PC-3 (cell line): ENCODE measurements at regions not wholly inside any gene's neighbourhood (a gene's known extent, or its start where the extent isn't known, plus 50 kb on each side); places are given as distances from the start of the nearest gene placed in this dataset.

Experiments used
- ATAC-seq: fragments of 200-7000 bp; cut with Tn5 transposase; 2 replicates; pipeline ENCODE4 v1.9.1; 2020; ENCODE audit warnings: mild to moderate bottlenecking, moderate library complexity
- BruUV-seq: library from RNA; stranded (reverse); fragments of 400-500 nt; replicated peaks from 2 replicates; lab custom pipeline; 2021; lab: Mats Ljungman, UMichigan
- CTCF ChIA-PET: fragments of 300-600 bp; sonication (Branson Sonifier 250); formaldehyde crosslinking; loops from one replicate; lab custom pipeline; 2022; ENCODE audit warnings: antibody characterized with exemption; lab: Charles Lee
- POLR2A ChIA-PET: fragments of 300-600 bp; sonication (Branson Sonifier 250); formaldehyde crosslinking; loops from one replicate; lab custom pipeline; 2022; ENCODE audit warnings: antibody characterized with exemption; ENCODE audit not compliant: unreplicated experiment; lab: Charles Lee
- DNase-seq: peaks from one replicate; pipeline ENCODE4 v3.0.0-alpha.2; 2015
- H2AFZ ChIP-seq: fragments of 300-600 bp; sonication (generic); 2 replicates; pipeline ENCODE4 v1.6.0; 2016; ENCODE audit warnings: antibody characterized with exemption, low read length
- H3F3A ChIP-seq: fragments of 300-600 bp; sonication (generic); one replicate; pipeline ENCODE4 v1.6.0; 2017; ENCODE audit warnings: antibody characterized with exemption, low read length, control low read depth, mild to moderate bottlenecking; ENCODE audit not compliant: unreplicated experiment
- H3K27ac ChIP-seq: fragments of 300-600 bp; sonication (generic); 2 replicates; pipeline ENCODE4 v1.5.1; 2016; ENCODE audit warnings: mild to moderate bottlenecking, low read length
- H3K27me3 ChIP-seq: fragments of 300-600 bp; sonication (generic); 2 replicates; pipeline ENCODE4 v1.6.1; 2016; ENCODE audit warnings: low read length, mixed read lengths
- H3K36me3 ChIP-seq: fragments of 300-600 bp; sonication (generic); 2 replicates; pipeline ENCODE4 v1.6.1; 2016; ENCODE audit warnings: low read depth, mixed run types, low read length, mixed read lengths
- H3K4me1 ChIP-seq: fragments of 300-600 bp; sonication (generic); 2 replicates; pipeline ENCODE4 v1.5.1; 2016; ENCODE audit warnings: low read length; ENCODE audit not compliant: insufficient read depth
- H3K4me2 ChIP-seq: fragments of 300-600 bp; sonication (generic); 2 replicates; pipeline ENCODE4 v1.6.0; 2016; ENCODE audit warnings: low read length
- H3K4me3 ChIP-seq: fragments of 300-600 bp; sonication (generic); 2 replicates; pipeline ENCODE4 v1.5.1; 2016; ENCODE audit warnings: mild to moderate bottlenecking, low read length, mixed read lengths
- H3K79me2 ChIP-seq: fragments of 300-600 bp; sonication (generic); 2 replicates; pipeline ENCODE4 v1.6.1; 2017; ENCODE audit warnings: low read length, mixed read lengths
- H3K9ac ChIP-seq: fragments of 300-600 bp; sonication (generic); 2 replicates; pipeline ENCODE4 v1.6.0; 2016; ENCODE audit warnings: mild to moderate bottlenecking, low read length
- H3K9me2 ChIP-seq: fragments of 300-600 bp; sonication (generic); replicated peaks from 2 replicates; pipeline ENCODE4 v1.6.1; 2016; ENCODE audit warnings: mixed run types, low read length, mixed read lengths
- H3K9me3 ChIP-seq: fragments of 300-600 bp; sonication (generic); 2 replicates; pipeline ENCODE4 v1.6.1; 2016; ENCODE audit warnings: low read length, mixed read lengths
- H4K20me1 ChIP-seq: fragments of 300-600 bp; sonication (generic); 2 replicates; pipeline ENCODE4 v1.6.1; 2016; ENCODE audit warnings: low read length, mixed read lengths
- CTCF ChIP-seq: fragments of 300-600 bp; sonication (generic); conservative IDR thresholded peaks from 2 replicates; pipeline ENCODE4 v1.5.1; 2017; ENCODE audit warnings: antibody characterized with exemption, low read depth, mild to moderate bottlenecking, low read length
- EZH2 ChIP-seq: fragments of 300-600 bp; sonication (generic); IDR thresholded peaks from one replicate; pipeline ENCODE4 v1.6.1; 2017; ENCODE audit warnings: antibody characterized with exemption, mild to moderate bottlenecking, low read length; ENCODE audit not compliant: unreplicated experiment
- EZH2phosphoT487 ChIP-seq: fragments of 300-600 bp; sonication (generic); IDR thresholded peaks from 2 replicates; pipeline ENCODE4 v1.6.1; 2018; ENCODE audit warnings: mild to moderate bottlenecking, antibody characterized with exemption, low read length, borderline replicate concordance
- intact Hi-C: fragments of 100-400 bp; cut with micrococcal nuclease; formaldehyde crosslinking; loops from 2 replicates; pipeline ENCODE4 v1.9.0; 2023

- Histone ChIP-seq H2AFZ (no peak overlapping the region), H3K9me3 (no peaks in the 10 kb centered on the region), H3F3A (no peaks in the 10 kb centered on the region), H3K27ac (no peak overlapping the region), H3K4me1 (no peaks in the 10 kb centered on the region), H3K36me3 (no peaks in the 10 kb centered on the region), H3K4me3 (no peak overlapping the region), H3K9me2 (no peaks in the 10 kb centered on the region), H3K27me3 (no peaks in the 10 kb centered on the region), H4K20me1 (no peaks in the 10 kb centered on the region), H3K79me2 (no peaks in the 10 kb centered on the region), H3K4me2 (no peak overlapping the region), H3K9ac (no peak overlapping the region)
- intact Hi-C loops, result no loop called here
- no TSS peak for BruUV-seq
- ChIA-PET CTCF (no interaction called here), POLR2A (no interaction called here)
- DNase-seq (no peak), ATAC-seq (no peak)
- TF ChIP-seq EZH2phosphoT487 (no peak), CTCF (no peak), EZH2 (no peak)
Observed at GRCh38 chr3:34202975-34203374, 404.5 kb downstream of the PDCD6IP start.

DNA sequence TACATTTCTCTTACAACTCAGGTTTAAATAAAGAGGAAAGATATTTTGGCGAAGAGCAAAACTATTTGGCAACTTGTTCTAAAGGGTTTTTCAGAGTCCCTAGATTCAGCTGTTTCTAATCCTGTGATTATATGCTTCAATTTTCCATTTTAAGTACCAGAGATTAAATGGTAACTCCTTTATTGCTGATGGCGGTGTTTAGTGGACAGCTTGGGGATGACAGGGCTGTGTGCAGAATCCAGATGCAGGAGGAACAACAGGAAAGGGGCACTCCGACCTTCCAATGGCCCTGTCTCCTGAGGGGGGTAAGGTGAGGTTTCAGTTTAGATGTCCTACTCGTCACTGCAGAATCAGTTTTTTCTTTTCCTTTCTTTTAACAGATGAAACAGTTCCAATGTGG lies 405.0 kb downstream of the PDCD6IP start:
- Histone ChIP-seq H3K79me2 (no peaks in the 10 kb centered on the region), H3K4me2 (no peak overlapping the region), H3K27me3 (no peaks in the 10 kb centered on the region), H3K4me3 (no peak overlapping the region), H3F3A (no peaks in the 10 kb centered on the region), H3K4me1 (no peaks in the 10 kb centered on the region), H2AFZ (no peak overlapping the region), H3K36me3 (no peaks in the 10 kb centered on the region), H4K20me1 (no peaks in the 10 kb centered on the region), H3K27ac (no peak overlapping the region), H3K9me3 (no peaks in the 10 kb centered on the region), H3K9ac (no peak overlapping the region), H3K9me2 (no peaks in the 10 kb centered on the region)
- ChIA-PET CTCF (no interaction called here), POLR2A (no interaction called here)
- no TSS peak for BruUV-seq
- no peak for ATAC-seq
- intact Hi-C loops, result no loop called here
- no peak for DNase-seq
- TF ChIP-seq CTCF, result no peak
- no peak for TF ChIP-seq EZH2

DNA sequence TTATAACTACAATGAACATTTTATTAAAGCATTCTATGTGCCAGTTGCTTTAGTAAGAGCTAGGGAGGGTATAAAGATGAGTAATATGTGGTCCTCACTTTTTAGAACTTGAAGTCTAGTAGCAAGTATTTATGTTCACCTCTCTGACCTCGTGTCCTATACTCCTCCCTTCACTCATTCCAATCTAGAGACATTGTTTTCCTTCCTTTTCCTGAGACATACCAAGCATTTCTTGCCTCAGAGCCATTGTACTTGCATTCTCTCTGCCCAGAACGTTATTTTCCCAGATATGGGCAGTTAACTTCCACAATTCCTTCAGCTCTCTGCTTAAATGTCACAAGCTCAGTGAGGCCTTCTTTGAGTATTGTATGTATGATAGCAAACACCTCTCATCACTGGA lies 408.6 kb downstream of the PDCD6IP start:
- H3K4me1 ChIP-seq, result no peaks in the 10 kb centered on the region
- H3K9me3 ChIP-seq, result no peaks in the 10 kb centered on the region
- H3K4me2 ChIP-seq, result no peak overlapping the region
- H4K20me1 ChIP-seq, result no peaks in the 10 kb centered on the region
- H3K79me2 ChIP-seq, result no peaks in the 10 kb centered on the region
- no peaks in the 10 kb centered on the region for H3K9me2 ChIP-seq
- no TSS peak for BruUV-seq
- DNase-seq, result no peak
- no peak for TF ChIP-seq EZH2phosphoT487
- H2AFZ ChIP-seq, result no peak overlapping the region
- intact Hi-C loops, result no loop called here
- H3K4me3 ChIP-seq, result no peak overlapping the region
- H3K36me3 ChIP-seq, result no peaks in the 10 kb centered on the region
- H3K9ac ChIP-seq, result no peak overlapping the region
- H3F3A ChIP-seq, result no peaks in the 10 kb centered on the region
- ChIA-PET POLR2A (no interaction called here), CTCF (no interaction called here)
- ATAC-seq, result no peak
- H3K27ac ChIP-seq, result no peak overlapping the region
- H3K27me3 ChIP-seq, result no peaks in the 10 kb centered on the region
